GM12878 (cell line): ENCODE measurements at regions not wholly inside any gene's neighbourhood (a gene's known extent, or its start where the extent isn't known, plus 50 kb on each side); places are given as distances from the start of the nearest gene placed in this dataset.

Experiments
- ATAC-seq: fragments of 200-7000 bp; cut with Tn5 transposase; 3 replicates; pipeline ENCODE4 v1.9.1; 2020; ENCODE audit warnings: mild to moderate bottlenecking, moderate library complexity
- BruUV-seq: library from RNA; stranded (reverse); fragments of 400-500 nt; replicated peaks from 2 replicates; lab custom pipeline; 2021; lab: Mats Ljungman, UMichigan
- CTCF ChIA-PET: fragments of 300-600 bp; sonication (Branson Sonifier 250); formaldehyde crosslinking; extraction: SDS; loops from one replicate; lab custom pipeline; 2021; ENCODE audit warnings: inconsistent platforms; lab: Yijun Ruan, JAX
- POLR2A ChIA-PET: fragments of 350-600 bp; formaldehyde crosslinking; extraction: SDS; loops from one replicate; lab custom pipeline; 2021; ENCODE audit warnings: inconsistent platforms; lab: Charles Lee
- RAD21 ChIA-PET: fragments of 300-600 bp; sonication (Branson Sonifier 250); formaldehyde crosslinking; loops from one replicate; lab custom pipeline; 2023; ENCODE audit warnings: antibody characterized with exemption; ENCODE audit not compliant: unreplicated experiment; lab: Charles Lee
- SMC1A ChIA-PET: fragments of 300-600 bp; sonication (Branson Sonifier 250); formaldehyde crosslinking; loops from one replicate; lab custom pipeline; 2023; ENCODE audit not compliant: unreplicated experiment, uncharacterized antibody; lab: Charles Lee
- DNase-seq: peaks from one replicate; pipeline ENCODE4 v3.0.0-alpha.2; 2011; ENCODE audit warnings: low read depth, low spot score
- FAIRE-seq: peaks from 3 replicates; lab custom pipeline; 2011; peaks lifted over from hg19 to GRCh38; lab: Jason Lieb, UNC
- H2AFZ ChIP-seq: 2 replicates; pipeline ENCODE4 v1.6.0; 2011; ENCODE audit warnings: low read depth, low read length, control low read depth; ENCODE audit not compliant: control insufficient read depth
- H3K27ac ChIP-seq: 2 replicates; pipeline ENCODE4 v1.5.1; 2011; ENCODE audit warnings: control low read depth; ENCODE audit not compliant: control insufficient read depth, insufficient read depth
- H3K27me3 ChIP-seq, 2 experiments: replicated peaks in 1 of 2; 2 replicates each; pipeline versions ENCODE4 v1.6.0 to v1.6.1; 2011; ENCODE audit warnings: low read length in 1 of 2; ENCODE audit not compliant: control insufficient read depth in 2 of 2, insufficient read depth in 2 of 2
- H3K36me3 ChIP-seq, 2 experiments: 2 replicates each; pipeline ENCODE4 v1.5.1; 2011; ENCODE audit warnings: low read length in 1 of 2; ENCODE audit not compliant: control insufficient read depth in 2 of 2, insufficient read depth in 2 of 2
- H3K4me1 ChIP-seq: 2 replicates; pipeline ENCODE4 v1.6.1; 2011; ENCODE audit warnings: mild to moderate bottlenecking, low read length, moderate library complexity, mixed read lengths; ENCODE audit not compliant: control insufficient read depth, insufficient read depth
- H3K4me2 ChIP-seq: 2 replicates; pipeline ENCODE4 v1.6.0; 2011; ENCODE audit warnings: control low read depth; ENCODE audit not compliant: control insufficient read depth, insufficient read depth
- H3K4me3 ChIP-seq: fragments of 200-600 bp; sonication (generic); 2 replicates; pipeline ENCODE4 v1.5.1; 2016
- H3K79me2 ChIP-seq: 2 replicates; pipeline ENCODE4 v1.6.0; 2011; ENCODE audit warnings: low read length; ENCODE audit not compliant: control insufficient read depth, insufficient read depth
- H3K9ac ChIP-seq: 2 replicates; pipeline ENCODE4 v1.8.0; 2011; ENCODE audit warnings: low read length, control low read depth, mixed read lengths; ENCODE audit not compliant: control insufficient read depth, insufficient read depth
- H3K9me3 ChIP-seq: replicated peaks from 3 replicates; pipeline ENCODE4 v1.5.1; 2011; ENCODE audit warnings: mild to moderate bottlenecking, low read length; ENCODE audit not compliant: control insufficient read depth, insufficient read depth
- H4K20me1 ChIP-seq: 2 replicates; pipeline ENCODE4 v1.6.0; 2011; ENCODE audit not compliant: control insufficient read depth, insufficient read depth
- BRCA1 ChIP-seq: IDR thresholded peaks from 2 replicates; pipeline ENCODE4 v1.6.1; 2011; ENCODE audit warnings: low read depth, low read length, improper control_type of control experiment
- CHD1 ChIP-seq: IDR thresholded peaks from 2 replicates; pipeline ENCODE4 v1.6.1; 2012; ENCODE audit warnings: low read depth, low read length, improper control_type of control experiment
- GATAD2B ChIP-seq: fragments of 450-650 bp; conservative IDR thresholded peaks from 2 replicates; pipeline ENCODE4 v1.6.1; 2017; ENCODE audit warnings: low read depth, mild to moderate bottlenecking, moderate library complexity
- IRF4 ChIP-seq: IDR thresholded peaks from 2 replicates; pipeline ENCODE4 v1.6.1; 2011; ENCODE audit warnings: low read depth, low read length
- LARP7 ChIP-seq: fragments of 450-650 bp; IDR thresholded peaks from 2 replicates; pipeline ENCODE4 v1.6.1; 2017; ENCODE audit warnings: mild to moderate bottlenecking
- NFIC ChIP-seq: IDR thresholded peaks from 2 replicates; pipeline ENCODE4 v1.6.1; 2012; ENCODE audit warnings: low read depth, mild to moderate bottlenecking, inconsistent platforms, low read length, moderate library complexity
- SIN3A ChIP-seq: IDR thresholded peaks from 2 replicates; pipeline ENCODE4 v1.6.1; 2012; ENCODE audit warnings: low read depth, low read length, improper control_type of control experiment
- STAT3 ChIP-seq: IDR thresholded peaks from 2 replicates; pipeline ENCODE4 v1.6.1; 2011; ENCODE audit warnings: low read depth, low read length, improper control_type of control experiment
- SUPT20H ChIP-seq: IDR thresholded peaks from 2 replicates; pipeline ENCODE4 v1.6.1; 2011; ENCODE audit warnings: low read depth, mild to moderate bottlenecking, low read length, moderate library complexity, borderline replicate concordance; ENCODE audit not compliant: control insufficient read depth
- WGBS: methylation state at CpG from one replicate; pipeline ENCODE4 v1.1.6; 2016; ENCODE audit warnings: low lambda C conversion rate; ENCODE audit not compliant: insufficient replicate concordance, insufficient coverage; ENCODE audit errors: missing lambda C conversion rate; 5-methylcytosine and 5-hydroxymethylcytosine counted together
- in situ Hi-C: fragments of 300-500 bp; cut with MboI; formaldehyde crosslinking; loops from 9 replicates; pipeline ENCODE4 v1.14.3; 2018; ENCODE audit warnings: mixed read lengths
- intact Hi-C: fragments of 100-400 bp; cut with micrococcal nuclease; formaldehyde crosslinking; loops from one replicate; pipeline ENCODE4 v1.14.2; 2022; ENCODE audit not compliant: unreplicated experiment
- TF ChIP-seq, protein P1 (sequence below): fragments of 450-650 bp; IDR thresholded peaks from 2 replicates; pipeline ENCODE4 v1.6.1; 2017; ENCODE audit warnings: mild to moderate bottlenecking, low read depth, inconsistent platforms; ENCODE audit not compliant: poor library complexity, severe bottlenecking
- TF ChIP-seq, protein P2 (sequence below), 3 experiments: IDR thresholded peaks in 2 of 3; conservative IDR thresholded peaks in 1 of 3; 2 replicates each; pipeline ENCODE4 v1.5.1; 2011; ENCODE audit warnings: low read depth in 3 of 3, low read length in 3 of 3, mild to moderate bottlenecking in 3 of 3, control low read depth in 2 of 3, moderate library complexity in 2 of 3, inconsistent platforms in 1 of 3, mixed read lengths in 1 of 3; ENCODE audit not compliant: control insufficient read depth in 2 of 3, insufficient read depth in 1 of 3; ENCODE audit errors: extremely low read depth in 1 of 3
- TF ChIP-seq, protein P3 (sequence below): IDR thresholded peaks from 2 replicates; pipeline ENCODE4 v1.6.1; 2011; ENCODE audit warnings: borderline replicate concordance, low read depth, mild to moderate bottlenecking, moderate library complexity, low read length; ENCODE audit not compliant: insufficient read depth, poor library complexity, severe bottlenecking
- TF ChIP-seq, protein P4 (sequence below): fragments of 450-650 bp; IDR thresholded peaks from 2 replicates; pipeline ENCODE4 v1.6.1; 2016; ENCODE audit warnings: mild to moderate bottlenecking, moderate library complexity, borderline replicate concordance

DNA sequence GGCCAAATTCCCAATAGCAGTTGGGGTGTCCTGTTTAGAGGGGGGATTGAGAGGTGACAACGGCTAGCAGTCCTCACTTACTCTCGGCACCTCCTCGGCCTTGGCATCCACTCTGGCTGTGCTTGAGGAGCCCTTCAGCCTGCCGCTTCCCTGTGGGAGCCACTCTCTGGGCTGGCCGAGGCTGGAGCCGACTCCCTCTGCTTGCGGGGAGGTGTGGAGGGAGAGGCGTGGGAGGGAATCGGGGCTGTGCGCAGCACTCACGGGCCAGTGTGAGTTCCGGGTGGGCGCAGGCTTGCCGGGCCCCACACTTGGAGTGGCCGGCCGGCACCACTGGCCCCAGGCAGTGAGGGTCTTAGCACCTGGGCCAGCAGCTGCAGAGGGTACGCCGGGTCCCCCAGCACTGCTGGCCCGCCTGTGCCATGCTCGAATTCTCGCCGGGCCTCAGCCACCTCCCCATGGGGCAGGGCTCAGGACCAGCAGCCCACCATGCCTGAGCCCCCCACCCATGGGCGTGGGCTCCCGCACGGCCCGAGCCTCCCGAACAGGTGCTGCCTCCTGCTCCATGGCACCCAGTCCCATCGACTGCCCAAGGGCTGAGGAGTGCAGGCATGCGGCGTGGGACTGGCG is 705.9 kb upstream of the ZNF804A start:
- ATAC-seq (no peak), FAIRE-seq (no peak), DNase-seq (no peak)
- Histone ChIP-seq H3K4me1 (no peaks in the 10 kb centered on the region), H4K20me1 (no peaks in the 10 kb centered on the region), H2AFZ (no peak overlapping the region), H3K79me2 (no peaks in the 10 kb centered on the region), H3K36me3 (no peaks in the 10 kb centered on the region), H3K4me3 (no peak overlapping the region), H3K27me3 (no peaks in the 10 kb centered on the region), H3K27ac (no peak overlapping the region), H3K4me2 (no peak overlapping the region), H3K9ac (no peak overlapping the region), H3K9me3 (no peaks in the 10 kb centered on the region; the same call in 2 of the 3 replicates)
- no peak for TF ChIP-seq BRCA1
- TF ChIP-seq GATAD2B = no peak
- TF ChIP-seq, protein P1, sequence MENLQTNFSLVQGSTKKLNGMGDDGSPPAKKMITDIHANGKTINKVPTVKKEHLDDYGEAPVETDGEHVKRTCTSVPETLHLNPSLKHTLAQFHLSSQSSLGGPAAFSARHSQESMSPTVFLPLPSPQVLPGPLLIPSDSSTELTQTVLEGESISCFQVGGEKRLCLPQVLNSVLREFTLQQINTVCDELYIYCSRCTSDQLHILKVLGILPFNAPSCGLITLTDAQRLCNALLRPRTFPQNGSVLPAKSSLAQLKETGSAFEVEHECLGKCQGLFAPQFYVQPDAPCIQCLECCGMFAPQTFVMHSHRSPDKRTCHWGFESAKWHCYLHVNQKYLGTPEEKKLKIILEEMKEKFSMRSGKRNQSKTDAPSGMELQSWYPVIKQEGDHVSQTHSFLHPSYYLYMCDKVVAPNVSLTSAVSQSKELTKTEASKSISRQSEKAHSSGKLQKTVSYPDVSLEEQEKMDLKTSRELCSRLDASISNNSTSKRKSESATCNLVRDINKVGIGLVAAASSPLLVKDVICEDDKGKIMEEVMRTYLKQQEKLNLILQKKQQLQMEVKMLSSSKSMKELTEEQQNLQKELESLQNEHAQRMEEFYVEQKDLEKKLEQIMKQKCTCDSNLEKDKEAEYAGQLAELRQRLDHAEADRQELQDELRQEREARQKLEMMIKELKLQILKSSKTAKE = no peak
- TF ChIP-seq SUPT20H = no peak
- no peak for TF ChIP-seq STAT3
- TF ChIP-seq, protein P2, sequence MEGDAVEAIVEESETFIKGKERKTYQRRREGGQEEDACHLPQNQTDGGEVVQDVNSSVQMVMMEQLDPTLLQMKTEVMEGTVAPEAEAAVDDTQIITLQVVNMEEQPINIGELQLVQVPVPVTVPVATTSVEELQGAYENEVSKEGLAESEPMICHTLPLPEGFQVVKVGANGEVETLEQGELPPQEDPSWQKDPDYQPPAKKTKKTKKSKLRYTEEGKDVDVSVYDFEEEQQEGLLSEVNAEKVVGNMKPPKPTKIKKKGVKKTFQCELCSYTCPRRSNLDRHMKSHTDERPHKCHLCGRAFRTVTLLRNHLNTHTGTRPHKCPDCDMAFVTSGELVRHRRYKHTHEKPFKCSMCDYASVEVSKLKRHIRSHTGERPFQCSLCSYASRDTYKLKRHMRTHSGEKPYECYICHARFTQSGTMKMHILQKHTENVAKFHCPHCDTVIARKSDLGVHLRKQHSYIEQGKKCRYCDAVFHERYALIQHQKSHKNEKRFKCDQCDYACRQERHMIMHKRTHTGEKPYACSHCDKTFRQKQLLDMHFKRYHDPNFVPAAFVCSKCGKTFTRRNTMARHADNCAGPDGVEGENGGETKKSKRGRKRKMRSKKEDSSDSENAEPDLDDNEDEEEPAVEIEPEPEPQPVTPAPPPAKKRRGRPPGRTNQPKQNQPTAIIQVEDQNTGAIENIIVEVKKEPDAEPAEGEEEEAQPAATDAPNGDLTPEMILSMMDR (IDR thresholded peaks at IDR 0.05 in 2 of 3, conservative IDR thresholded peaks at IDR 0.05 in 1 of 3; ENCODE audit: control insufficient read depth in 2 of 3, extremely low read depth in 1 of 3, insufficient read depth in 1 of 3, low read depth in 3 of 3, low read length in 3 of 3) = no peak
- no peak for TF ChIP-seq LARP7
- no peak for TF ChIP-seq SIN3A
- TF ChIP-seq, protein P3, sequence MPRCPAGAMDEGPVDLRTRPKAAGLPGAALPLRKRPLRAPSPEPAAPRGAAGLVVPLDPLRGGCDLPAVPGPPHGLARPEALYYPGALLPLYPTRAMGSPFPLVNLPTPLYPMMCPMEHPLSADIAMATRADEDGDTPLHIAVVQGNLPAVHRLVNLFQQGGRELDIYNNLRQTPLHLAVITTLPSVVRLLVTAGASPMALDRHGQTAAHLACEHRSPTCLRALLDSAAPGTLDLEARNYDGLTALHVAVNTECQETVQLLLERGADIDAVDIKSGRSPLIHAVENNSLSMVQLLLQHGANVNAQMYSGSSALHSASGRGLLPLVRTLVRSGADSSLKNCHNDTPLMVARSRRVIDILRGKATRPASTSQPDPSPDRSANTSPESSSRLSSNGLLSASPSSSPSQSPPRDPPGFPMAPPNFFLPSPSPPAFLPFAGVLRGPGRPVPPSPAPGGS = no peak
- no peak for TF ChIP-seq CHD1
- TF ChIP-seq IRF4 = no peak
- no peak for TF ChIP-seq NFIC
- TF ChIP-seq, protein P4, sequence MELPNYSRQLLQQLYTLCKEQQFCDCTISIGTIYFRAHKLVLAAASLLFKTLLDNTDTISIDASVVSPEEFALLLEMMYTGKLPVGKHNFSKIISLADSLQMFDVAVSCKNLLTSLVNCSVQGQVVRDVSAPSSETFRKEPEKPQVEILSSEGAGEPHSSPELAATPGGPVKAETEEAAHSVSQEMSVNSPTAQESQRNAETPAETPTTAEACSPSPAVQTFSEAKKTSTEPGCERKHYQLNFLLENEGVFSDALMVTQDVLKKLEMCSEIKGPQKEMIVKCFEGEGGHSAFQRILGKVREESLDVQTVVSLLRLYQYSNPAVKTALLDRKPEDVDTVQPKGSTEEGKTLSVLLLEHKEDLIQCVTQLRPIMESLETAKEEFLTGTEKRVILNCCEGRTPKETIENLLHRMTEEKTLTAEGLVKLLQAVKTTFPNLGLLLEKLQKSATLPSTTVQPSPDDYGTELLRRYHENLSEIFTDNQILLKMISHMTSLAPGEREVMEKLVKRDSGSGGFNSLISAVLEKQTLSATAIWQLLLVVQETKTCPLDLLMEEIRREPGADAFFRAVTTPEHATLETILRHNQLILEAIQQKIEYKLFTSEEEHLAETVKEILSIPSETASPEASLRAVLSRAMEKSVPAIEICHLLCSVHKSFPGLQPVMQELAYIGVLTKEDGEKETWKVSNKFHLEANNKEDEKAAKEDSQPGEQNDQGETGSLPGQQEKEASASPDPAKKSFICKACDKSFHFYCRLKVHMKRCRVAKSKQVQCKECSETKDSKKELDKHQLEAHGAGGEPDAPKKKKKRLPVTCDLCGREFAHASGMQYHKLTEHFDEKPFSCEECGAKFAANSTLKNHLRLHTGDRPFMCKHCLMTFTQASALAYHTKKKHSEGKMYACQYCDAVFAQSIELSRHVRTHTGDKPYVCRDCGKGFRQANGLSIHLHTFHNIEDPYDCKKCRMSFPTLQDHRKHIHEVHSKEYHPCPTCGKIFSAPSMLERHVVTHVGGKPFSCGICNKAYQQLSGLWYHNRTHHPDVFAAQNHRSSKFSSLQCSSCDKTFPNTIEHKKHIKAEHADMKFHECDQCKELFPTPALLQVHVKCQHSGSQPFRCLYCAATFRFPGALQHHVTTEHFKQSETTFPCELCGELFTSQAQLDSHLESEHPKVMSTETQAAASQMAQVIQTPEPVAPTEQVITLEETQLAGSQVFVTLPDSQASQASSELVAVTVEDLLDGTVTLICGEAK = no peak
- SMC1A ChIA-PET = no interaction called here
- intact Hi-C loops (no loop called here), in situ Hi-C loops (no loop called here)
- no TSS peak for BruUV-seq
- POLR2A ChIA-PET = no interaction called here
- 79% methylated on average over 31 of the region's 31 CpGs for WGBS
- CTCF ChIA-PET = no interaction called here
- RAD21 ChIA-PET = no interaction called here
